Ishikawa (cell line): ENCODE measurements at regions not wholly inside any gene's neighbourhood (a gene's known extent, or its start where the extent isn't known, plus 50 kb on each side); places are given as distances from the start of the nearest gene placed in this dataset.

ENCODE experiments used
- CEBPB ChIP-seq: IDR thresholded peaks from 2 replicates; pipeline ENCODE4 v1.6.1; 2012
- CREB1 ChIP-seq: IDR thresholded peaks from 2 replicates; pipeline ENCODE4 v1.6.1; 2012; ENCODE audit warnings: low read depth
- EGR1 ChIP-seq: IDR thresholded peaks from 2 replicates; pipeline ENCODE4 v1.6.1; 2012
- EP300 ChIP-seq: IDR thresholded peaks from 2 replicates; pipeline ENCODE4 v1.6.1; 2012; ENCODE audit warnings: borderline replicate concordance
- NFIC ChIP-seq: IDR thresholded peaks from 2 replicates; pipeline ENCODE4 v1.6.1; 2012
- RAD21 ChIP-seq: IDR thresholded peaks from 2 replicates; pipeline ENCODE4 v1.6.1; 2012; ENCODE audit warnings: low read depth
- REST ChIP-seq: IDR thresholded peaks from 2 replicates; pipeline ENCODE4 v1.6.1; 2012; ENCODE audit warnings: low read depth, mild to moderate bottlenecking
- TAF1 ChIP-seq: IDR thresholded peaks from 2 replicates; pipeline ENCODE4 v1.6.1; 2012; ENCODE audit warnings: low read depth, mild to moderate bottlenecking
- TCF12 ChIP-seq: IDR thresholded peaks from 2 replicates; pipeline ENCODE4 v1.6.1; 2012; ENCODE audit warnings: low read depth
- TEAD4 ChIP-seq: IDR thresholded peaks from 2 replicates; pipeline ENCODE4 v1.6.1; 2012
- YY1 ChIP-seq: IDR thresholded peaks from 2 replicates; pipeline ENCODE4 v1.6.1; 2012; ENCODE audit warnings: low read depth
- ZBTB7A ChIP-seq: IDR thresholded peaks from 2 replicates; pipeline ENCODE4 v1.6.1; 2012; ENCODE audit warnings: low read depth
- TF ChIP-seq, protein P1 (sequence below): IDR thresholded peaks from 2 replicates; pipeline ENCODE4 v1.6.1; 2012
- TF ChIP-seq, protein P2 (sequence below): IDR thresholded peaks from 2 replicates; pipeline ENCODE4 v1.6.1; 2012

- TF ChIP-seq YY1 (no peak), TAF1 (no peak), TCF12 (no peak), RAD21 (no peak), REST (no peak), EGR1 (no peak), EP300 (no peak), CREB1 (no peak), CEBPB (no peak), ZBTB7A (no peak), NFIC (no peak), TEAD4 (no peak)
- TF ChIP-seq, protein P1, sequence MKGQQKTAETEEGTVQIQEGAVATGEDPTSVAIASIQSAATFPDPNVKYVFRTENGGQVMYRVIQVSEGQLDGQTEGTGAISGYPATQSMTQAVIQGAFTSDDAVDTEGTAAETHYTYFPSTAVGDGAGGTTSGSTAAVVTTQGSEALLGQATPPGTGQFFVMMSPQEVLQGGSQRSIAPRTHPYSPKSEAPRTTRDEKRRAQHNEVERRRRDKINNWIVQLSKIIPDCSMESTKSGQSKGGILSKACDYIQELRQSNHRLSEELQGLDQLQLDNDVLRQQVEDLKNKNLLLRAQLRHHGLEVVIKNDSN = no peak
- TF ChIP-seq, protein P2, sequence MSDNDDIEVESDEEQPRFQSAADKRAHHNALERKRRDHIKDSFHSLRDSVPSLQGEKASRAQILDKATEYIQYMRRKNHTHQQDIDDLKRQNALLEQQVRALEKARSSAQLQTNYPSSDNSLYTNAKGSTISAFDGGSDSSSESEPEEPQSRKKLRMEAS = no peak
Observed at GRCh38 chr13:110780422-110780821, 66.9 kb downstream of the ING1 start.
